ENCODE measurements at regions not wholly inside any gene's neighbourhood (a gene's known extent, or its start where the extent isn't known, plus 50 kb on each side); places are given as distances from the start of the nearest gene placed in this dataset.
"Not testable (repeated sequence)": the region's sequence is repeated elsewhere in the genome, so short reads cannot be mapped to it uniquely, and the experiment has no call there.

- DNase-seq = no peak
Observed at GRCh38 chr15:20344601-20345400, 196.8 kb downstream of the GOLGA6L6 start.

- DNase-seq = not testable (repeated sequence)
Observed at GRCh38 chr15:20343395-20344211, 198.0 kb downstream of the GOLGA6L6 start.

GRCh38 chr15:20342601-20343394 lies 198.8 kb downstream of the GOLGA6L6 start:
- DNase-seq = not testable (repeated sequence)

- no peak for DNase-seq
Observed at GRCh38 chr15:20341901-20342600, 199.5 kb downstream of the GOLGA6L6 start.

GRCh38 chr15:20340931-20341661 lies 200.5 kb downstream of the GOLGA6L6 start:
- DNase-seq = no peak

- no peak for DNase-seq
Observed at GRCh38 chr15:20340331-20340811, 201.2 kb downstream of the GOLGA6L6 start.

- not testable (repeated sequence) for DNase-seq
Observed at GRCh38 chr15:20339086-20339791, 202.4 kb downstream of the GOLGA6L6 start.

- DNase-seq = not testable (repeated sequence)
Observed at GRCh38 chr15:20338671-20339070, 202.9 kb downstream of the GOLGA6L6 start.

GRCh38 chr15:20337238-20337637 lies 204.4 kb downstream of the GOLGA6L6 start:
- DNase-seq = not testable (repeated sequence)

- not testable (repeated sequence) for DNase-seq
Observed at GRCh38 chr15:20334451-20334850, 207.1 kb downstream of the GOLGA6L6 start.

- DNase-seq = not testable (repeated sequence)
Observed at GRCh38 chr15:20325751-20326150, 215.8 kb downstream of the GOLGA6L6 start.

- not testable (repeated sequence) for DNase-seq
Observed at GRCh38 chr15:20317132-20317531, 224.5 kb downstream of the GOLGA6L6 start.

GRCh38 chr15:20311014-20311680 lies 230.5 kb downstream of the GOLGA6L6 start:
- not testable (repeated sequence) for DNase-seq

- no peak for DNase-seq
Observed at GRCh38 chr15:20310603-20311002, 231.0 kb downstream of the GOLGA6L6 start.

- DNase-seq = not testable (repeated sequence)
Observed at GRCh38 chr15:20309966-20310365, 231.6 kb downstream of the GOLGA6L6 start.

GRCh38 chr15:20309395-20309794 lies 232.2 kb downstream of the GOLGA6L6 start:
- DNase-seq = not testable (repeated sequence)

- DNase-seq = not testable (repeated sequence)
Observed at GRCh38 chr15:20308027-20308690, 233.4 kb downstream of the GOLGA6L6 start.

- not testable (repeated sequence) for DNase-seq
Observed at GRCh38 chr15:20307137-20307536, 234.5 kb downstream of the GOLGA6L6 start.

- DNase-seq = not testable (repeated sequence)
Observed at GRCh38 chr15:20306497-20307106, 235.0 kb downstream of the GOLGA6L6 start.

Measured in NCI-H2171 treated with DMSO at 0.1 percent for 48 hours (cell line).